Erythroblast (primary cell): ENCODE measurements at regions not wholly inside any gene's neighbourhood (a gene's known extent, or its start where the extent isn't known, plus 50 kb on each side); places are given as distances from the start of the nearest gene placed in this dataset.

Experiments used
- GATA1 ChIP-seq: IDR thresholded peaks from 2 replicates; pipeline ENCODE4 v1.6.1; 2011; ENCODE audit warnings: low read depth, mild to moderate bottlenecking, control low read depth, low read length, moderate library complexity
- POLR2A ChIP-seq: IDR thresholded peaks from 2 replicates; pipeline ENCODE4 v1.6.1; 2011; ENCODE audit warnings: mild to moderate bottlenecking, low read length

DNA sequence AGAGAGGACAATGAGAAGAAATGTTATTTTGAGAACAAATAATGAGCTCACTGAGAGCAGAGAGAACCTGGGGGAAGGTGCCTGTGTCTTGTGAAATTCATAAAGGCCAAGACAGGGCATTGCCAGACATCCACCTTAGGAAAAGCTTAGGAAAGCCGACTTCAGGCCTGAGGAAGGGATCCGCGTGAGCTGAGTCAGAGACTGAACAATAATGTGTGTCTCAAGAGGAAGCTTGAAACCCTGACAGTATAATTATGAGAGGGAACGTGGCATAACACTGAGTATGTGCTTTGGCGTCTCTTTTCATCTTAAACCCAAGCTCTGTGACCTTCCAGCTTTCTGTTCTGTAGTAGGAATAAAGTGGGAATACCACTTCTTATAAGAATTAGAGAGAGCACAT lies 307.2 kb downstream of the ACTR3B start:
- TF ChIP-seq POLR2A (no peak), GATA1 (no peak)
